Testis (tissue), 2 donors: ENCODE measurements at regions not wholly inside any gene's neighbourhood (a gene's known extent, or its start where the extent isn't known, plus 50 kb on each side); places are given as distances from the start of the nearest gene placed in this dataset.

Experiments
- CTCF ChIP-seq, 3 experiments: fragments of 450-650 bp in 2 of 3; fragments of 200-600 bp in 1 of 3; sonication (generic) in 1 of 3; IDR thresholded peaks; one replicate each; pipeline ENCODE4 v1.5.1; 2016 to 2019; ENCODE audit warnings: antibody characterized with exemption in 3 of 3, mild to moderate bottlenecking in 2 of 3, moderate library complexity in 1 of 3
- POLR2A ChIP-seq: fragments of 450-650 bp; IDR thresholded peaks from one replicate; pipeline ENCODE4 v1.6.1; 2017; ENCODE audit warnings: antibody characterized with exemption, mild to moderate bottlenecking, moderate library complexity

GRCh38 chr2:41774011-41774605 is 273.7 kb upstream of the PKDCC start:
- TF ChIP-seq POLR2A, result no peak
- no peak for TF ChIP-seq CTCF (IDR thresholded peaks at IDR 0.05)
